GM21786 (cell line): ENCODE measurements at regions not wholly inside any gene's neighbourhood (a gene's known extent, or its start where the extent isn't known, plus 50 kb on each side); places are given as distances from the start of the nearest gene placed in this dataset.
"Not testable (repeated sequence)": the region's sequence is repeated elsewhere in the genome, so short reads cannot be mapped to it uniquely, and the experiment has no call there.

Source experiments
- ATAC-seq: cut with Tn5 transposase; IDR thresholded peaks from one replicate; pipeline ENCODE4 v1.9.1; 2021; ENCODE audit not compliant: unreplicated experiment

GRCh38 chr14:86203843-86204242, 673.9 kb downstream of the FLRT2 start:
- ATAC-seq, result no peak

- no peak for ATAC-seq
These were observed 666.5 kb downstream of the FLRT2 start for GRCh38 chr14:86196471-86196870.

- ATAC-seq, result no peak
These were observed 663.8 kb downstream of the FLRT2 start for GRCh38 chr14:86193756-86194155.

- no peak for ATAC-seq
These were observed 650.0 kb downstream of the FLRT2 start for GRCh38 chr14:86179980-86180379.

- ATAC-seq, result no peak
These were observed 638.4 kb downstream of the FLRT2 start for GRCh38 chr14:86168371-86168770.

GRCh38 chr14:86166541-86166940, 636.6 kb downstream of the FLRT2 start:
- no peak for ATAC-seq

- ATAC-seq, result no peak
These were observed 623.5 kb downstream of the FLRT2 start for GRCh38 chr14:86153480-86153879.

GRCh38 chr14:86143248-86143647, 613.3 kb downstream of the FLRT2 start:
- ATAC-seq, result no peak

- no peak for ATAC-seq
These were observed 612.0 kb downstream of the FLRT2 start for GRCh38 chr14:86141966-86142365.

- ATAC-seq, result no peak
These were observed 599.5 kb downstream of the FLRT2 start for GRCh38 chr14:86129426-86129825.

GRCh38 chr14:86124328-86124727, 594.4 kb downstream of the FLRT2 start:
- ATAC-seq, result no peak

- ATAC-seq, result no peak
These were observed 586.0 kb downstream of the FLRT2 start for GRCh38 chr14:86115972-86116371.

GRCh38 chr14:86110871-86111270, 580.9 kb downstream of the FLRT2 start:
- not testable (repeated sequence) for ATAC-seq

- no peak for ATAC-seq
These were observed 574.8 kb downstream of the FLRT2 start for GRCh38 chr14:86104691-86105265.

GRCh38 chr14:86094512-86094911, 564.6 kb downstream of the FLRT2 start:
- no peak for ATAC-seq

GRCh38 chr14:86091811-86092210, 561.9 kb downstream of the FLRT2 start:
- no peak for ATAC-seq

GRCh38 chr14:86088156-86088555, 558.2 kb downstream of the FLRT2 start:
- ATAC-seq, result no peak

- ATAC-seq, result no peak
These were observed 557.4 kb downstream of the FLRT2 start for GRCh38 chr14:86087377-86087776.

GRCh38 chr14:86086962-86087361, 557.0 kb downstream of the FLRT2 start:
- ATAC-seq, result no peak

- ATAC-seq, result no peak
These were observed 554.2 kb downstream of the FLRT2 start for GRCh38 chr14:86084097-86084496.

GRCh38 chr14:86083616-86084015, 553.7 kb downstream of the FLRT2 start:
- no peak for ATAC-seq

- ATAC-seq, result no peak
These were observed 542.4 kb downstream of the FLRT2 start for GRCh38 chr14:86072116-86072894.

- ATAC-seq, result no peak
These were observed 536.7 kb downstream of the FLRT2 start for GRCh38 chr14:86066651-86067050.
